ENCODE measurements at regions not wholly inside any gene's neighbourhood (a gene's known extent, or its start where the extent isn't known, plus 50 kb on each side); places are given as distances from the start of the nearest gene placed in this dataset.

DNA sequence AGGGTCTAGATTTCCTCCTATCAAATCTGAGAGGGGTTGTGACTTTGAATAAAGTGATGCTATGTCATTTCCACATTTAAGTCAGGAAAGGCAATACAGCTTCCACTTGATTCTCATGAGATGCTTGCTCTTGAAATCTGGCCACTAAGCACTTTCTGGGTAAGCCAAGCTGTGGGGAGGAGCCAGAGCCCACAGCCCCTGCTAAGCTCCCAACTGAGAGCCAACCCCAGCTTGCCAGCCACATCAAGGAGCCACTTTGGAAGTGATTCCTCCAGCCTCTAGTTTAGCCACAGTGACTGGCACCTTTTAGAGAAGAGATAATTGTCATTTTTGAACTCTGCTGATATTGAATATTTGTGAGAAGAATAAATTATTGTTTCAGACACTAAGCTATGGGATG, 1441.5 kb upstream of the IGFBP7 start:
- Histone ChIP-seq H3K4me3 (ENCODE audit: low read depth, low read length, poor library complexity, severe bottlenecking) (no peak overlapping the region), H3K9ac (ENCODE audit: low read length) (no peak overlapping the region), H2AFZ (ENCODE audit: low read length) (no peak overlapping the region), H3K9me3 (ENCODE audit: low read length) (no peaks in the 10 kb centered on the region), H3K27me3 (ENCODE audit: insufficient read depth, low read length) (no peaks in the 10 kb centered on the region), H3F3A (ENCODE audit: insufficient read depth, low read length) (no peaks in the 10 kb centered on the region; the same call in 1 of the 2 replicates), H3K4me1 (ENCODE audit: insufficient read depth, low read length, severe bottlenecking) (no peaks in the 10 kb centered on the region), H3K36me3 (ENCODE audit: insufficient read depth, low read length) (no peaks in the 10 kb centered on the region), H4K20me1 (ENCODE audit: insufficient read depth, low read length) (no peaks in the 10 kb centered on the region), H3K4me2 (ENCODE audit: low read length) (no peak overlapping the region), H3K27ac (ENCODE audit: low read depth, low read length, poor library complexity, severe bottlenecking) (no peak overlapping the region), H3K9me2 (ENCODE audit: low read depth, low read length) (no peaks in the 10 kb centered on the region), H3K79me2 (ENCODE audit: insufficient read depth, low read length) (no peaks in the 10 kb centered on the region)
- TF ChIP-seq EZH2 (IDR thresholded peaks at IDR 0.05; ENCODE audit: borderline replicate concordance, low read length): no peak
- TF ChIP-seq, protein P1, sequence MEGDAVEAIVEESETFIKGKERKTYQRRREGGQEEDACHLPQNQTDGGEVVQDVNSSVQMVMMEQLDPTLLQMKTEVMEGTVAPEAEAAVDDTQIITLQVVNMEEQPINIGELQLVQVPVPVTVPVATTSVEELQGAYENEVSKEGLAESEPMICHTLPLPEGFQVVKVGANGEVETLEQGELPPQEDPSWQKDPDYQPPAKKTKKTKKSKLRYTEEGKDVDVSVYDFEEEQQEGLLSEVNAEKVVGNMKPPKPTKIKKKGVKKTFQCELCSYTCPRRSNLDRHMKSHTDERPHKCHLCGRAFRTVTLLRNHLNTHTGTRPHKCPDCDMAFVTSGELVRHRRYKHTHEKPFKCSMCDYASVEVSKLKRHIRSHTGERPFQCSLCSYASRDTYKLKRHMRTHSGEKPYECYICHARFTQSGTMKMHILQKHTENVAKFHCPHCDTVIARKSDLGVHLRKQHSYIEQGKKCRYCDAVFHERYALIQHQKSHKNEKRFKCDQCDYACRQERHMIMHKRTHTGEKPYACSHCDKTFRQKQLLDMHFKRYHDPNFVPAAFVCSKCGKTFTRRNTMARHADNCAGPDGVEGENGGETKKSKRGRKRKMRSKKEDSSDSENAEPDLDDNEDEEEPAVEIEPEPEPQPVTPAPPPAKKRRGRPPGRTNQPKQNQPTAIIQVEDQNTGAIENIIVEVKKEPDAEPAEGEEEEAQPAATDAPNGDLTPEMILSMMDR (IDR thresholded peaks at IDR 0.05; ENCODE audit: low read length): no peak

DNA sequence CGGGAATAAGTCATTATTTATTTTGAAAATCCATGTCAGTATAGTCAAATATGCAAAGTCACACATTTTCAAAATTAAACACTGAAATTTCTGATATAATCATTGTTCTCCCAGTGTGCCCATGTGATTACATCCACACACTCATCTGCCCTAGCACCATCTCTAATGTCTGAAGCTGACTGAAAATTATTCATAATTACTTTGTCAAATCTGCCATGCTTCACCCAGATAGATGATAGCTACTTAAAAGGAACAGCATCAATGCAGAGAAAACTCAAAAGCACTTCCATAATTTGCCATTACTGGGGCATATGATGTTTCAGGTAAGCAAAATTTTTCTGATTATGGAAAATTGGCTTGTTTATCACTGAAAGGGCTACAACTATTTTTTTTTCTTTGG, 1433.3 kb upstream of the IGFBP7 start:
- Histone ChIP-seq H3K4me2 (ENCODE audit: low read length) (no peak overlapping the region), H2AFZ (ENCODE audit: low read length) (no peak overlapping the region), H3K9me2 (ENCODE audit: low read depth, low read length) (no peaks in the 10 kb centered on the region), H3K36me3 (ENCODE audit: insufficient read depth, low read length) (no peaks in the 10 kb centered on the region), H3K27ac (ENCODE audit: low read depth, low read length, poor library complexity, severe bottlenecking) (no peak overlapping the region), H3K4me3 (ENCODE audit: low read depth, low read length, poor library complexity, severe bottlenecking) (no peak overlapping the region), H3K9ac (ENCODE audit: low read length) (no peak overlapping the region), H3K4me1 (ENCODE audit: insufficient read depth, low read length, severe bottlenecking) (no peaks in the 10 kb centered on the region), H3K9me3 (ENCODE audit: low read length) (no peaks in the 10 kb centered on the region), H4K20me1 (ENCODE audit: insufficient read depth, low read length) (no peaks in the 10 kb centered on the region), H3K79me2 (ENCODE audit: insufficient read depth, low read length) (no peaks in the 10 kb centered on the region), H3K27me3 (ENCODE audit: insufficient read depth, low read length) (no peaks in the 10 kb centered on the region), H3F3A (ENCODE audit: insufficient read depth, low read length) (no peaks in the 10 kb centered on the region)
- no peak for TF ChIP-seq EZH2 (IDR thresholded peaks at IDR 0.05; ENCODE audit: borderline replicate concordance, low read length)
- TF ChIP-seq, protein P1 (IDR thresholded peaks at IDR 0.05; ENCODE audit: low read length): no peak

DNA sequence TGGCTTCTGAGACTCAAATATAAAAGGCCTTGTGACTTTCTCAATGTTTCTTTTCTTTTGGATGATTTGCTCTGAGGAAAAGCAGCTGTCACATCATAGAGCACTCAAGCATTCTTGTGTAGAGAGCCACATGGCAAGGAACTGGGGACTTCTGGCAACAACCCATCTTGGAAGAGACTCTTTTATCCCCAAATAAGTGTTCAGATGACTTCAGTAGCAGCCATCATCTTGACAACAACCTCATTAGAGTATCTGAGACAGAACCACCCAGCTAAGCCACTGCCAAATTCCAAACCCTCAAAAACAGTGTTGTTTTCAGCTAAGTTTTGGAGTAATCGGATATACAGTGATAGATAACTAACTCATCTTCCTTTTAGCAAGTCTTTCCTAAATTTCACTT, 1431.7 kb upstream of the IGFBP7 start:
- H3K79me2 ChIP-seq (ENCODE audit: insufficient read depth, low read length): no peaks in the 10 kb centered on the region
- H3K9me2 ChIP-seq (ENCODE audit: low read depth, low read length): no peaks in the 10 kb centered on the region
- no peak overlapping the region for H3K27ac ChIP-seq (ENCODE audit: low read depth, low read length, poor library complexity, severe bottlenecking)
- H3K36me3 ChIP-seq (ENCODE audit: insufficient read depth, low read length): no peaks in the 10 kb centered on the region
- H3K9ac ChIP-seq (ENCODE audit: low read length): no peak overlapping the region
- no peak overlapping the region for H3K4me2 ChIP-seq (ENCODE audit: low read length)
- no peaks in the 10 kb centered on the region for H3F3A ChIP-seq (ENCODE audit: insufficient read depth, low read length)
- H3K27me3 ChIP-seq (ENCODE audit: insufficient read depth, low read length): no peaks in the 10 kb centered on the region
- no peak overlapping the region for H3K4me3 ChIP-seq (ENCODE audit: low read depth, low read length, poor library complexity, severe bottlenecking)
- H3K9me3 ChIP-seq (ENCODE audit: low read length): no peaks in the 10 kb centered on the region
- H4K20me1 ChIP-seq (ENCODE audit: insufficient read depth, low read length): no peaks in the 10 kb centered on the region
- no peak for TF ChIP-seq EZH2 (IDR thresholded peaks at IDR 0.05; ENCODE audit: borderline replicate concordance, low read length)
- TF ChIP-seq, protein P1 (IDR thresholded peaks at IDR 0.05; ENCODE audit: low read length): no peak
- no peaks in the 10 kb centered on the region for H3K4me1 ChIP-seq (ENCODE audit: insufficient read depth, low read length, severe bottlenecking)
- H2AFZ ChIP-seq (ENCODE audit: low read length): no peak overlapping the region

Measured in OCI-LY1 (cell line).